HepG2 (cell line): ENCODE measurements at regions not wholly inside any gene's neighbourhood (a gene's known extent, or its start where the extent isn't known, plus 50 kb on each side); places are given as distances from the start of the nearest gene placed in this dataset.

Experiments used
- ATAC-seq: fragments of 200-7000 bp; cut with Tn5 transposase; 3 replicates; pipeline ENCODE4 v1.9.1; 2020; ENCODE audit warnings: mild to moderate bottlenecking, moderate library complexity
- BruUV-seq: library from RNA; stranded (reverse); fragments of 400-500 nt; replicated peaks from 2 replicates; lab custom pipeline; 2021; lab: Mats Ljungman, UMichigan
- CTCF ChIA-PET: fragments of 300-600 bp; formaldehyde crosslinking; extraction: SDS; loops from one replicate; lab custom pipeline; 2021; ENCODE audit warnings: low total read pairs, inconsistent platforms, low intra/inter-chr PET ratio; lab: Yijun Ruan, JAX
- POLR2A ChIA-PET: fragments of 350-600 bp; sonication (Branson Sonifier 250); formaldehyde crosslinking; loops from one replicate; lab custom pipeline; 2020; ENCODE audit warnings: antibody characterized with exemption, inconsistent platforms; lab: Yijun Ruan, JAX
- DNase-seq: peaks from one replicate; pipeline ENCODE4 v3.0.0-alpha.2; 2015; ENCODE audit warnings: low spot score
- FAIRE-seq: peaks from 3 replicates; lab custom pipeline; 2011; peaks lifted over from hg19 to GRCh38; lab: Jason Lieb, UNC
- H2AFZ ChIP-seq: one replicate; pipeline ENCODE4 v1.6.1; 2011; ENCODE audit warnings: low read length, inconsistent platforms
- H3K27ac ChIP-seq: fragments of 300-600 bp; 3 replicates; pipeline ENCODE4 v1.8.0; 2011; ENCODE audit warnings: mixed run types, mild to moderate bottlenecking, mixed read lengths, low read length, inconsistent platforms; ENCODE audit not compliant: insufficient read depth; ENCODE audit errors: extremely low read length
- H3K27me3 ChIP-seq, 2 experiments: fragments of 200-600 bp in 1 of 2; 2 replicates in 1 of 2; 3 replicates in 1 of 2; pipeline versions ENCODE4 v1.6.0 to v1.8.0; 2011; ENCODE audit warnings: low read length in 2 of 2, mild to moderate bottlenecking in 2 of 2, moderate library complexity in 2 of 2, inconsistent platforms in 1 of 2; ENCODE audit not compliant: insufficient read depth in 2 of 2, control insufficient read depth in 1 of 2
- H3K36me3 ChIP-seq, 2 experiments: fragments of 200-600 bp in 1 of 2; replicated peaks in 1 of 2; 2 replicates in 1 of 2; 3 replicates in 1 of 2; pipeline versions ENCODE4 v1.5.1 to v1.8.0; 2011; ENCODE audit warnings: low read length in 2 of 2, inconsistent platforms in 1 of 2; ENCODE audit not compliant: insufficient read depth in 2 of 2, control insufficient read depth in 1 of 2
- H3K4me1 ChIP-seq: 2 replicates; pipeline ENCODE4 v1.5.1; 2012; ENCODE audit warnings: low read length, inconsistent platforms; ENCODE audit not compliant: insufficient read depth
- H3K4me2 ChIP-seq: 2 replicates; pipeline ENCODE4 v1.6.0; 2011; ENCODE audit warnings: low read depth, low read length, inconsistent platforms
- H3K4me3 ChIP-seq, 3 experiments: fragments of 200-600 bp in 1 of 3; sonication (generic), shearing (Covaris generic) in 1 of 3; replicated peaks in 1 of 3; 2 replicates each; pipeline ENCODE4 v1.5.1; 2011 to 2016; ENCODE audit warnings: low read length in 3 of 3, inconsistent platforms in 2 of 3, low read depth in 2 of 3, mild to moderate bottlenecking in 2 of 3, control low read depth in 1 of 3, mixed read lengths in 1 of 3; ENCODE audit not compliant: insufficient read depth in 1 of 3
- H3K79me2 ChIP-seq: one replicate; pipeline ENCODE4 v1.6.1; 2011; ENCODE audit warnings: low read length, inconsistent platforms; ENCODE audit not compliant: insufficient read depth
- H3K9ac ChIP-seq: 2 replicates; pipeline ENCODE4 v1.6.0; 2011; ENCODE audit warnings: mild to moderate bottlenecking, low read depth, low read length, inconsistent platforms; ENCODE audit not compliant: insufficient read depth
- H3K9me3 ChIP-seq: 2 replicates; pipeline ENCODE4 v1.5.1; 2012; ENCODE audit warnings: mild to moderate bottlenecking, low read length
- H4K20me1 ChIP-seq: 2 replicates; pipeline ENCODE4 v1.6.0; 2011; ENCODE audit warnings: inconsistent platforms, mild to moderate bottlenecking, low read length, moderate library complexity; ENCODE audit not compliant: insufficient read depth
- HMGXB4 ChIP-seq, 2 experiments: sonication (generic) in 1 of 2; formaldehyde crosslinking in 1 of 2; IDR thresholded peaks; 2 replicates each; pipeline versions ENCODE4 v1.4.0 to v1.6.1; 2018 to 2020; ENCODE audit warnings: missing genetic modification reagents in 2 of 2, borderline replicate concordance in 1 of 2, low read depth in 1 of 2, mild to moderate bottlenecking in 1 of 2, missing biosample characterization in 1 of 2
- NFE2 ChIP-seq: sonication (generic); formaldehyde crosslinking; IDR thresholded peaks from 2 replicates; pipeline ENCODE4 v1.4.0; 2020; ENCODE audit warnings: missing genetic modification reagents
- RFXAP ChIP-seq: sonication (generic); formaldehyde crosslinking; IDR thresholded peaks from 2 replicates; pipeline ENCODE4 v1.4.0; 2020; ENCODE audit warnings: missing genetic modification reagents, borderline replicate concordance
- ZBTB40 ChIP-seq, 2 experiments: fragments of 450-650 bp in 1 of 2; sonication (generic) in 1 of 2; formaldehyde crosslinking in 1 of 2; IDR thresholded peaks; 2 replicates each; pipeline versions ENCODE4 v1.6.1 to v1.8.0; 2016 to 2022; ENCODE audit warnings: antibody characterized with exemption in 1 of 2, mild to moderate bottlenecking in 1 of 2, missing genetic modification reagents in 1 of 2
- ZNF205 ChIP-seq: IDR thresholded peaks from 2 replicates; pipeline ENCODE4 v1.6.1; 2018; ENCODE audit warnings: missing biosample characterization, missing genetic modification reagents
- ZSCAN22 ChIP-seq: sonication (generic); formaldehyde crosslinking; IDR thresholded peaks from 2 replicates; pipeline ENCODE4 v1.4.0; 2020; ENCODE audit warnings: mild to moderate bottlenecking, missing genetic modification reagents
- WGBS: methylation state at CpG from one replicate; pipeline ENCODE4 v1.1.6; 2017; ENCODE audit warnings: low lambda C conversion rate; 5-methylcytosine and 5-hydroxymethylcytosine counted together
- in situ Hi-C: cut with HindIII; loops from 2 replicates; pipeline ENCODE4 v1.10.0; 2017; ENCODE audit warnings: low pct_unique_long_range_greater_than_20kb; ENCODE audit not compliant: extremely low pct_ligation_motif_present
- intact Hi-C: fragments of 100-400 bp; cut with micrococcal nuclease; formaldehyde crosslinking; loops from one replicate; pipeline ENCODE4 v1.10.0; 2022; ENCODE audit not compliant: unreplicated experiment

GRCh38 chr1:2903226-2903625 is 101.7 kb upstream of the TTC34 start (continued):
- TF ChIP-seq ZBTB40 (IDR thresholded peaks at IDR 0.05), result no peak
- no peak for TF ChIP-seq ZBTB40 (CRISPR knock-in tag; IDR thresholded peaks at IDR 0.05)
- TF ChIP-seq, all 625 proteins: peak for 0

GRCh38 chr1:2904191-2904590 is 102.7 kb upstream of the TTC34 start:
- in situ Hi-C loops (no loop called here), intact Hi-C loops (no loop called here)
- DNase-seq (no peak), FAIRE-seq (no peak), ATAC-seq (no peak)
- 0% methylated on average over 2 of the region's 15 CpGs for whole genome bisulfite sequencing
- H3K9ac ChIP-seq, result no peak overlapping the region
- no peak overlapping the region for H3K27ac ChIP-seq
- H3K9me3 ChIP-seq, result no peaks in the 10 kb centered on the region
- H3K79me2 ChIP-seq, result no peaks in the 10 kb centered on the region
- no peak overlapping the region for H3K4me3 ChIP-seq
- 0 out of 2 replicates have a peak, but pooled peaks cover 2% of the 10 kb centered on the region for H4K20me1 ChIP-seq
- CTCF ChIA-PET, result no interaction called here
- no peak overlapping the region for H3K4me2 ChIP-seq
- POLR2A ChIA-PET, result no interaction called here
- H2AFZ ChIP-seq, result no peak overlapping the region
- peaks cover 17 to 82% of the 10 kb centered on the region in 2 experiments for H3K27me3 ChIP-seq
- H3K4me1 ChIP-seq, result peaks cover 5% of the 10 kb centered on the region; the same call in 1 of the 2 replicates
- H3K36me3 ChIP-seq, result no peaks in the 10 kb centered on the region
- no TSS peak for BruUV-seq
- TF ChIP-seq ZSCAN22 (CRISPR knock-in tag), result no peak
- TF ChIP-seq NFE2, result no peak
- TF ChIP-seq RFXAP (CRISPR knock-in tag), result no peak
- TF ChIP-seq HMGXB4 (CRISPR knock-in tag; IDR thresholded peaks at IDR 0.05; ENCODE audit: borderline replicate concordance in 1 of 2, low read depth in 1 of 2), result no peak
- TF ChIP-seq ZNF205, result no peak
